ENCODE measurements at regions not wholly inside any gene's neighbourhood (a gene's known extent, or its start where the extent isn't known, plus 50 kb on each side); places are given as distances from the start of the nearest gene placed in this dataset.

DNA sequence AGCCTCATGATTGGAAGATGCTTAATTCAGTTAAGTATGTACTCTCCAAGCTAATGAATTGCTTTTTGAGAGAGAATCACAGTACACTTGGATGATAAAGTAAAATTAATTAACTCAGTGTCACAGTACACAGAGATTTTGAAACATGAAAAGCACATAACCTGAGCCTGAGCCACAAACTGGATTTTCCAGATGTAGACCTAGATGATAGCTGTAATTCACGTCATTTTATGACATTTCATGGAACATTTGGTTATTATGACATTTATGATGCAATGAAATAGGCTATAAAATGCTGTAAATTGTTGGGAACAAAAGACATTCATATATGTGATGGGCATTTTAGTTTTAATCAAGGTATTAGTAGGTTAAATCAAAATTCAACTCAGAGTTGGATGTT, 983.7 kb downstream of the STPG2 start:
- DNase-seq, result no peak
- peaks cover 14% of the 10 kb centered on the region for H3K9me3 Mint-ChIP-seq
- no peaks in the 10 kb centered on the region; the same call in 1 of the 2 replicates for H3K36me3 Mint-ChIP-seq (ENCODE audit: low read depth)
- TF ChIP-seq, protein P1, sequence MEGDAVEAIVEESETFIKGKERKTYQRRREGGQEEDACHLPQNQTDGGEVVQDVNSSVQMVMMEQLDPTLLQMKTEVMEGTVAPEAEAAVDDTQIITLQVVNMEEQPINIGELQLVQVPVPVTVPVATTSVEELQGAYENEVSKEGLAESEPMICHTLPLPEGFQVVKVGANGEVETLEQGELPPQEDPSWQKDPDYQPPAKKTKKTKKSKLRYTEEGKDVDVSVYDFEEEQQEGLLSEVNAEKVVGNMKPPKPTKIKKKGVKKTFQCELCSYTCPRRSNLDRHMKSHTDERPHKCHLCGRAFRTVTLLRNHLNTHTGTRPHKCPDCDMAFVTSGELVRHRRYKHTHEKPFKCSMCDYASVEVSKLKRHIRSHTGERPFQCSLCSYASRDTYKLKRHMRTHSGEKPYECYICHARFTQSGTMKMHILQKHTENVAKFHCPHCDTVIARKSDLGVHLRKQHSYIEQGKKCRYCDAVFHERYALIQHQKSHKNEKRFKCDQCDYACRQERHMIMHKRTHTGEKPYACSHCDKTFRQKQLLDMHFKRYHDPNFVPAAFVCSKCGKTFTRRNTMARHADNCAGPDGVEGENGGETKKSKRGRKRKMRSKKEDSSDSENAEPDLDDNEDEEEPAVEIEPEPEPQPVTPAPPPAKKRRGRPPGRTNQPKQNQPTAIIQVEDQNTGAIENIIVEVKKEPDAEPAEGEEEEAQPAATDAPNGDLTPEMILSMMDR (IDR thresholded peaks at IDR 0.05), result no peak
- no peak overlapping the region for H3K27ac Mint-ChIP-seq
- no peaks in the 10 kb centered on the region for H3K4me1 Mint-ChIP-seq (ENCODE audit: low read depth)
- no peaks in the 10 kb centered on the region; the same call in 1 of the 2 replicates for H3K27me3 Mint-ChIP-seq (ENCODE audit: insufficient read depth)
- H3K4me3 Mint-ChIP-seq, result no peak overlapping the region

DNA sequence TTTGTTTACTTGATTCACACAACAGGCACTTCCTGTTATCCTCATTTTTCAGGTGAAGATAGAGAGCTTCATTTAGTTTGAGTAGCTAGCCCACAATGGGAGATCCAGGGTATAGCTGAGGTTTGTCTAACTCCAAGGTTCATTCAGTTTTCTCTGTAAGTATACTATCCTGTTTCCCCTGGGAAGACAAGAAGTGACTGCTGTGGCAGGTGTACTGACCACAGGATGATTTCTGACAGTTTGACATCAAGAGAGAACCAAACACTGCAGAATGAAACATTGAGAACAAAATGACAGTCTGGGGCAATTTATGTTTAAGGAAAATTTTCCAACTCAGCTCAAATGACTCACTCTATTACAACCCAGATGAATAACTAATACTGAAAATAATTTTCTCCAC, 958.0 kb downstream of the STPG2 start:
- TF ChIP-seq, protein P1 (IDR thresholded peaks at IDR 0.05), result no peak
- peaks cover 50% of the 10 kb centered on the region for H3K9me3 Mint-ChIP-seq
- peaks cover 4% of the 10 kb centered on the region; the same call in 1 of the 2 replicates for H3K36me3 Mint-ChIP-seq (ENCODE audit: low read depth)
- H3K4me3 Mint-ChIP-seq, result no peak overlapping the region
- peaks cover 1% of the 10 kb centered on the region; the same call in 1 of the 2 replicates for H3K27me3 Mint-ChIP-seq (ENCODE audit: insufficient read depth)
- DNase-seq, result no peak
- no peaks in the 10 kb centered on the region for H3K4me1 Mint-ChIP-seq (ENCODE audit: low read depth)
- H3K27ac Mint-ChIP-seq, result no peak overlapping the region

DNA sequence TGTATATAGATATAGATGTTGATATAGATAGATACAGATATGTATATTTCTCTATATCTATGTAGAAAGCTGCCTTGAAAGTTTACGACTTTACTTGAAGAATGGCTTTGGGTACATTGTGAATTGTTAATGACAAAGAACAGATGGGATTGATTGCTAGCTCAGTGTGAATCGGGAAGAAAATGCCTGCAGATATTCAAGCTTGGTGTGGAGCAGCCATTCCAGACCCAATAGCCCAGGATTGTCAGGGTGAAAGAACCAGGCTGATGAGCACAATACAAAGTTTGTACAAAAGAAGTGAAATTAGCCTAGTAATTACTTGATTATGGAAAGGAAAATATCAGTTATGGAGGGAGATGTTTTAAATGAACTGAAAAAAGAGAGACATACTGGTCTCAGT, 946.2 kb downstream of the STPG2 start:
- Mint-ChIP-seq H3K9me3 (peaks cover 29% of the 10 kb centered on the region), H3K27ac (no peak overlapping the region), H3K27me3 (ENCODE audit: insufficient read depth) (no peaks in the 10 kb centered on the region), H3K4me1 (ENCODE audit: low read depth) (no peaks in the 10 kb centered on the region), H3K4me3 (no peak overlapping the region), H3K36me3 (ENCODE audit: low read depth) (no peaks in the 10 kb centered on the region)
- DNase-seq, result no peak
- TF ChIP-seq, protein P1 (IDR thresholded peaks at IDR 0.05), result no peak

DNA sequence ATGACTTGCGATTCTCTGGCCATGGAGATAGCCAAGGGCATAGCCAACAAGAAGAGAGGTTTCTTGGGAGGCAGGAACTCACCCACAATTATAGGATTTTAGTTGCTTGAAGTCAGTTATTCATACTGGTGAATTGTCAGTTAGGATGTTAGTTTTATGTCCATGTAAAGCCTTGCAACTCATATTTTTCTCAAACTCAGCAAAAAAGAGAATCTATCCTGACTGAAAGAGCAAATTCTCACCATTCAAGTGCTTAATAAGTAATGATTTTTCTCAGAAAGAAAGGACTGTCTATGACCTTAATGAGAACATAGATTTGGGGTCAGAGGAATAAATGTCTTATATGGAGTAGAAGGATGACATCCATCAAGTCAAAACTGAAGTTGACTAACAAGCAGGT, 934.5 kb downstream of the STPG2 start:
- Mint-ChIP-seq H3K27me3 (ENCODE audit: insufficient read depth) (no peaks in the 10 kb centered on the region), H3K4me1 (ENCODE audit: low read depth) (no peaks in the 10 kb centered on the region), H3K36me3 (ENCODE audit: low read depth) (no peaks in the 10 kb centered on the region), H3K9me3 (peaks cover 34% of the 10 kb centered on the region), H3K4me3 (no peak overlapping the region), H3K27ac (no peak overlapping the region)
- TF ChIP-seq, protein P1 (IDR thresholded peaks at IDR 0.05), result no peak
- DNase-seq, result no peak

DNA sequence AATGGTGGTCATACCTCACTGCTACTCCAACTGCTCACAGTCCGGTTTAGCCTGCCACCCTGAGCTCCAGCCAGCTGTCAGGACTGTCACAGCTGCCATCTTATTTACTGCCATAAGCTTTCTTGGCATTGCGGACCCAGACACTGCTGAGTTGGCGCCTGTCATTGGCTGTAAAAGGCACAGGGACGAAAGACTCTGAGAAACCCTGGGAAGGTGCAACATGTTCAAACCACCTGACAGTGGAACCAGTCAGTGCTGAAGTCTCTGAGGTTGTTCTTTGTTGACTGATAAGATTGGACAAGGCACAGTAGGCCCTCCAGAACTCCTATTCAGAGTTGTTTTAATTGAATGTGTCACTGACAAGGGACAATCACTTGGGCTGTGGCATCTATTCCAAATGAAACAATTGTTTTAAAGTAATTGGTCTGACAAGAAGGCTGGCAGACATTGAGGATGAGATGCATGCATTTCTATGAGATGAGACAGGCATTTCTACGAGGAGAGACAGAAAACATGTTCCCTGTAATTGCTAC, 927.8 kb downstream of the STPG2 start:
- TF ChIP-seq, protein P1 (IDR thresholded peaks at IDR 0.05), result no peak
- Mint-ChIP-seq H3K4me1 (ENCODE audit: low read depth) (no peaks in the 10 kb centered on the region), H3K27ac (no peak overlapping the region), H3K36me3 (ENCODE audit: low read depth) (no peaks in the 10 kb centered on the region), H3K9me3 (peaks cover 39% of the 10 kb centered on the region), H3K4me3 (no peak overlapping the region), H3K27me3 (ENCODE audit: insufficient read depth) (no peaks in the 10 kb centered on the region)
- no peak for DNase-seq

DNA sequence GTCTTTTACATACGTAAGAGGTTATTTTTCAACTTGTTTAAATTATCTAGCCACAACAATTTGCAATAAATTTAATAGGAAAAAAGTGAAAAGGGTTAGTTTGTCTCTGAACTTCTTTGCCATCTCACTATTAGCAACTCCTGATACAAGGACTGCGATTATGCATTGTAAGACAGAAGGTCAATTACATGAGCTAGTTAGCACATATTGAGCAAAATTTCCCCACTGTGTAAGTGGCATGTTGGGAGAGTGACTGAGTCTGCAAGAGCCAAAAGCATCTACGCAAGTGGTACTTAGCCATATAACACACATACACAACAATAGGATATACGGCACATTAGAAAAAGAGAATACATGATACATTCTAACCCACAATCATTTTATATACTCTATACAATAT, 927.2 kb downstream of the STPG2 start:
- H3K9me3 Mint-ChIP-seq, result peaks cover 39% of the 10 kb centered on the region
- no peaks in the 10 kb centered on the region for H3K36me3 Mint-ChIP-seq (ENCODE audit: low read depth)
- H3K27me3 Mint-ChIP-seq (ENCODE audit: insufficient read depth), result no peaks in the 10 kb centered on the region
- H3K4me1 Mint-ChIP-seq (ENCODE audit: low read depth), result no peaks in the 10 kb centered on the region
- H3K27ac Mint-ChIP-seq, result no peak overlapping the region
- no peak for DNase-seq
- TF ChIP-seq, protein P1 (IDR thresholded peaks at IDR 0.05), result no peak
- H3K4me3 Mint-ChIP-seq, result no peak overlapping the region
